ENCODE measurements at regions not wholly inside any gene's neighbourhood (a gene's known extent, or its start where the extent isn't known, plus 50 kb on each side); places are given as distances from the start of the nearest gene placed in this dataset.
"Not testable (repeated sequence)": the region's sequence is repeated elsewhere in the genome, so short reads cannot be mapped to it uniquely, and the experiment has no call there.

DNA sequence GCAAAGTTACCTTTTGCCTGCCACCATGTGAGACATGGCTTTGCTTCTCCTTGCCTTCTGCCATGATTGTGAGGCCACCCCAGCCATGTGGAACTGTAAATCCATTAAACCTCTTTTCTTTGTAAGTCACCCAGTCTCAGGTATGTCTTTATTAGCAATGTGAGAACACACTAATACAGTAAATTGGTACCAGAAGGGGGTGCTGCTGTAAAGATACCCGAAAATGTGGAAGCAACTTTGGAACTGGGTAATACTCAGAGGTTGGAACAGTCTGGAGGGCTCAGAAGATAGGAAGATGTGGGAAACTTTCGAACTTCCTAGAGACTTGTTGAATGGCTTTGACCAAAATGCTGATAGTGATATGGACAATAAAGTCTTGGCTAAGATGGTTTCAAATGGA is 184.8 kb upstream of the LHX8 start:
- DNase-seq, result not testable (repeated sequence)

DNA sequence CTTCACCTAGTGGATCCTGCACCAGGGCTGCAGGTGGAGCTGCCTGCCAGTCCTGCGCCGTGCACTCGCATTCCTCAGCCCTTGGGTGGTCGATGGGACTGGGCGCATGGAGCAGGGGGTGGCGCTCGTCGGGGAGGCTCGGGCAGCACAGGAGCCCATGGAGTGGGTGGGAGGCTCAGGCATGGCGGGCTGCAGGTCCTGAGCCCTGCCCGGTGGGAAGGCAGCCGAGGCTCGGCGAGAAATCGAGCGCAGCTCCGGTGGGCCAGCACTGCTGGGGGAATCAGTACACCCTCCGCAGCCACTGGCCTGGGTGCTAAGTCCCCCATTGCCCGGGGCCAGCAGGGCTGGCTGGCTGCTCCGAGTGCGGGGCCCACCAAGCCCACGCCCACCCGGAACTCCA is 182.2 kb upstream of the LHX8 start:
- not testable (repeated sequence) for DNase-seq

- DNase-seq, result no peak
Measured at GRCh38 chr1:74952786-74953185, 181.4 kb upstream of the LHX8 start.

DNA sequence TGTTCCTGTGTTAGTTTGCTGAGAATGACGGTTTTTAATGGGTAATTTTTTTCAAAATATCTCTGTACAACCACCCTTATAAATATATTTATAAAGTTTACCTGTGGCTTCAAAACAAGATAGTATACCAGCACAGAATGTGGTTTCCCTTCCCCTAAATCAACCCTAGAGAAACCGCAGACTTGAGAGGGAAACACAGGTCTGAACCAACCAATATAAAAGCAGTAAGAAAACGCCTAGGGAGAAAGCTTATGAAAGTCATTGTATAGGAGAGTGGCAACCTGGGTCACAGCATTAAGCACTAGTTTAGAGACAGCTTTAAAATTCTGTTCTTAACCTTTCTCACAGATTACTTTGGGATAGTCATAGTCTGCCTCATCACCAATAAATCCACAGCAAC is 180.6 kb upstream of the LHX8 start:
- DNase-seq, result no peak

GRCh38 chr1:74963120-74963519 is 171.1 kb upstream of the LHX8 start:
- no peak for DNase-seq

GRCh38 chr1:74964508-74965102 is 169.6 kb upstream of the LHX8 start:
- DNase-seq, result peak; percentile 57

DNA sequence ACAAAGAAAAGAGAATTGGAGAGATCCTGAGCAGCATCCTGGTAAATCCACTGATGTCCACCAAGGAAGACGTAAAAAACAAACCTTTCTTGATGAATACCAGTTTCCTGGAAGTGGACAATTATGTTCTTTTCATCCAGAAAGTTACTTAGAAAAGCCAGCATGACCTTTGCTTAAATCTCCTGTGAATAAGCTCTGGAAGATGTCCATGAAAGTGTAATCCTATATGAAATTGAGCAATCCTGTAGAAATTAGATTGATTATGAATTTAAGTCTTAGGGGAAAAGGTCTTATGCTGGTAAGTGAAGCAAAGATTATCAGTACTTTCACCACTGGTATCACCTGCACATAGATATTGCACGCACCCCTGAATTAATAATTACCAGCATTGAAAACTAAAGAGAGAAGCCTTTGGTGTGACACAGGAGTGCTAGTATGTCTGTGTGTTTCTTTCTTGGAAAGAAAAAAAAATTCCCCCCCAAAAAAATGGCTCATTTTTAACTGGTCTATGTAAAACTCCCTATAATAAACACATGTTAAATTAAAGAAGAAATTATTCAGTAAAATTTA is 164.5 kb upstream of the LHX8 start:
- DNase-seq, result no peak

DNA sequence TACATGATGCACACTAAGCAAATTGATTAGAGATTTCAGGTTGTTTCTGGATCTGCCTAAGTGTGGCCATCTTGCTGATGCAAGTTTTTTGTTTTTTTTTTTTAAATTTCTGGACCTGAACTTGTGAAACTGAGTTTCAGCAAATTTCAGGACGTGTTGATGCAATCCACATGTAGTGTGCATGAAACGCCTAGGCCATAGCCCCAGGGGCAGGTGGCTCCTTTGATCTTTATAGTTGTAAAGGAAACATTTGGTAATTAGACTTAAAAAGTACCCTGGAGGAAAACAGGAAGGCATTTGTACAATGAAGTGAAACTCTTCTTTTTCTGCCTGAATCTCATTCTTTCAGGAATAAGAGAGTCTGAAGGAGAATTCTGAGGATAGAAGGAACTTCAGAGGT is 162.2 kb upstream of the LHX8 start:
- DNase-seq, result no peak

GRCh38 chr1:74976491-74976890 is 157.7 kb upstream of the LHX8 start:
- no peak for DNase-seq

DNA sequence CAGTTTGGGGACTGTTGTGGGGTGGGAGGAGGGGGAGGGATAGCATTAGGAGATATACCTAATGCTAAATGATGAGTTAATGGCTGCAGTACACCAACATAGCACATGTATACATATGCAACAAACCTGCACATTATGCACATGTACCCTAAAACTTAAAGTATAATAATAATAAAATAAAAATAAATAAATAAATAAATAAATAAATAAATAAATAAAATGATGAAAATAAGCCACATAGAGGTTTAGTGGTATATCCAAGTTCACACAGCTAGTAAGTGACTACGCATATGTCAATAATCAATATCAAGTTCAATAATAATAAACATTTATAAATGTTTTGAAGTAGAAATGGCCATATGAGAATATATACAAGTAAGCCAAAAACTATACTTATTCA is 141.7 kb upstream of the LHX8 start:
- not testable (repeated sequence) for DNase-seq

DNA sequence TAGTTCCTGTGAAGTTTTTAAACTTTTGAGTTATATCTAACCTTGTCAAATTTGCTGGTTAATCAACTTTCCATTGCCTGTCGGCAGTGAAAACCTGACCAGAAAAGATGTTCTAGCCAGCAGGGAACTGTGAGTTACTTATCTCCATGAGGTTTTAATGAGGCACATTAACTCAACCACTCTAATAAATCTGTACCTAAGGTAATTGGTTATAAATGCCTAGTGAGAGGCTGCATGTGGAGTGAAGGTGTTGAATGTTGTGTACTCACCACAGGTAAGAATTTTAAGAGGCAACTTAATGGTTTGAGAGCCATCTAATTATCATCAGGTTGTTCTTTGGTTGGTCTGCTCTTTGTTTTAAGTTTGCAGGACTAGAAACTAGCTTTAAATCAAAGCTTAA is 138.4 kb upstream of the LHX8 start:
- DNase-seq, result peak; percentile 27

- DNase-seq, result no peak
Measured at GRCh38 chr1:75010547-75010946, 123.6 kb upstream of the LHX8 start.

- no peak for DNase-seq
Measured at GRCh38 chr1:75014250-75014649, 119.9 kb upstream of the LHX8 start.

- DNase-seq, result no peak
Measured at GRCh38 chr1:75023005-75023404, 111.2 kb upstream of the LHX8 start.

- DNase-seq, result no peak
Measured at GRCh38 chr1:75034376-75034775, 99.8 kb upstream of the LHX8 start.

- no peak for DNase-seq
Measured at GRCh38 chr1:75035536-75035935, 98.7 kb upstream of the LHX8 start.

DNA sequence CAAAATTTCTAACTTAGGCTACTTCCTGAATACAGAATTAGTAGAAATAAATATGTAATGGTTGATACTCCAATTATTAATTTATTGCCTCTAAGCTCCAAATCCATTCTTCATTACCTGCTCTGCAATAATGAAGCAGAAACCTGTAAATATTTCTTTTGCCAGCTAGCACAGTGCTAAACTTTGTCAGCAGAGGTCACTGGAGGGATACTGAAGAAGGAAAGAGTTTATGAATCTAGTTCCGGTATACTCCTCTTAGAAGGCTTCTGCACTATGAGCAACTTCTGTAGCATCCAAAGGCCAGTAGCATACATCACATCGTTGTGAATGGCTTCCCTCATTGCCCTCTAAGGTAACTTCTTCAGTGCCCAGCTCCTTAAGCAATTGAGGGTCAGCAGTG is 81.0 kb upstream of the LHX8 start:
- DNase-seq, result no peak

DNA sequence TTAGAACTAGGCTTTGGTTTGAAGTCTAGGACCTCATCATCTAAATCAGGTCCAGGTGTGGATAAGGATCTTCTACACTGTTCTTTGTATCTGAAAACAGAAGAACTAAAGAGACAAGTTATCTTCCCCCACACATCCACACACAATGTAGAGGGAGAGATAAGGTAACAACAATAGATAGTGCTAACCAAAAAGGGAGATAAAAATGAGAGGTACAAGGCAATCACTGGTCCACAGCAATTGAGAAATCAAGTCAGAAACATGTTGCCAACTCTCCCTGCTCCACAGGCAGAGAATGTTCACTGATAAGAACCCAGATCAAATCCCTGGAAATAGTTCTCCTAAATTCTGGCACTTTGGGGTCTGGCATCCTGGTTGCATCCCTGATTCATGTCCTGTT is 75.8 kb upstream of the LHX8 start:
- DNase-seq, result no peak

GRCh38 chr1:75062111-75062510 is 72.1 kb upstream of the LHX8 start:
- no peak for DNase-seq

GRCh38 chr1:75067975-75068374 is 66.2 kb upstream of the LHX8 start:
- DNase-seq, result no peak

DNA sequence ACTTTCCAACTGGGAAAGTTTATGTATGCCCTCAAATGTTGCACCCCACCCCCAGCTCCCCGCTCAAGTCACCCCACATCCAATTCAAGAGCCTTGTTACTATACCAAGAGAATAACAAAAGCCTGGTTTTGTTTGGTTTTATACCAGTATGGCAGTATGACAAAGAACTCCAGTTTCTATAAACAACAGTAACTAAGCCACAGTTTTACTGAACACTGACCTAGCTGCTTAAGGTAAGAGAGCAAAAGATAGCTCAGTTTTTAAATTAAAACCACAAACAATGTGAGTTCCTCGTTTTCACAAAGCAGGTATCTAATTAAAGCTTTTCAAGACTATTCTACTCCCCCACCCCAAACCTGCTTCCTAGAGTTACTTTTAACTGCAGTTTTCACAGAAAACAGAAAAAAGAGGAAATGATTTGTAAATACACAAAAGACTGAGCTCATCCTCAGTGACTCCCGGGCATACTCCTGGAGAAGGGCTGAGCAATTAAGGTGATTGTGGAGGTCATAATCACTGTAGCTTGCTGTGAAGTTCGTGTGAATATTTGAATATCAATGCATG is 59.3 kb upstream of the LHX8 start:
- no peak for DNase-seq

GRCh38 chr1:75079538-75080290 is 54.5 kb upstream of the LHX8 start:
- DNase-seq, result peak; percentile 23

DNA sequence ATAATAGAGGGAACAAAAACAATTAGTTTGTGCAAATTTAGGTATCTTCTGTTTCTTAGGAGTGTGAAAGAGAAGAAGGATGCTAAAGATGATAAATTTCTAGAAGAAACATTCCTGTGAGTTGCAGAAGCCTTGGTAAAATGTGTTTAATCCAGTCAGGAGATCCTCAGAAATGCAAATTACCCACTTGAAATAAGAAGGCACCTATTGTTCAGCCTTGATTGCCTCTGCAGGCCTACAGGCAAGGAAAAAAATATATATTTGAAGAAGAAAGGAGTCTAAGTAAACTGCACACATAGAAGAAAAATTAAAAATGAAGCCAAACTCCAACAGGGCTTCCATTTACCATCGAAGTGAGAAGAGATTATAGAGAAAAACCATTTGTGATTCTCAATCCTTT is 51.0 kb upstream of the LHX8 start:
- no peak for DNase-seq

DNA sequence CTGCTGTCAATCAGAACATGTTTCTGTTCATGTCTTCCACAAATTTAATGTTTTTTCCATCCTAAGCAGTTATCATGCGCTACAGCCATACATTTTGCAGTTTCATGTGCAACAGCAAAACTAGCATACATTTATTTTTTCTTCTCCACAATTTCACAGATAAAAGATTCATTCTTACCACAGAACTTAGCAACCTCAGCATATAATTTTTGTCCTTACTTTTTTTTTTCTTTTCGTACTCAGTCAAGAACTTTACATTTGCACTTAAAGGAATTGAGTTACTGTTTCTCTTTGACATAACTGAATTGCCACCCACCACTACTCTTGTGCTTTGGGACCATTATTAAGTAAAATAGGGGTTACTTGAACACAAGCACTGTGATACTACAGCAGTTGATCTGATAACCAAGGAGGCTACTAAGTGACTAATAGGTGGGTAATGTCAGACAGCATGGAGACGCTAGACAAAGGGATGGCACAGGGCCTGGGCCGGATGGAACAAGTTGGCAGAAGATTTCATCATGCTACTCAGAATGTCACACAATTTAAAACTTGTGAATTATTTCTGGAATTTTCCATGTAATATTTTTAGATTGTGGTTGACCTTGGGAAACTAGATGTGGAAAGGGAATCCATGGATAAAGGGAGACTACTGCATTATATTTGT is 50.2 kb upstream of the LHX8 start:
- no peak for DNase-seq

Data from NCI-H2081 treated with DMSO at 0.1 percent for 48 hours (cell line).